H1 (cell line): ENCODE measurements at regions not wholly inside any gene's neighbourhood (a gene's known extent, or its start where the extent isn't known, plus 50 kb on each side); places are given as distances from the start of the nearest gene placed in this dataset.

Experiments
- BRCA1 ChIP-seq: IDR thresholded peaks from 2 replicates; pipeline ENCODE4 v1.6.1; 2012; ENCODE audit warnings: low read depth, low read length, improper control_type of control experiment
- CTCF ChIP-seq, 3 experiments: IDR thresholded peaks; 1 replicate in 2 of 3; 2 replicates in 1 of 3; pipeline versions ENCODE4 v1.5.1 to v1.6.1; 2011; ENCODE audit warnings: low read length in 3 of 3, mild to moderate bottlenecking in 3 of 3, inconsistent platforms in 2 of 3, low read depth in 1 of 3, moderate library complexity in 1 of 3; ENCODE audit not compliant: insufficient read depth in 1 of 3; ENCODE audit errors: control extremely low read depth in 1 of 3
- JUN ChIP-seq: IDR thresholded peaks from 2 replicates; pipeline ENCODE4 v1.6.1; 2011; ENCODE audit warnings: low read depth, mild to moderate bottlenecking, improper control_type of control experiment, low read length
- KDM5A ChIP-seq: fragments of 200-600 bp; IDR thresholded peaks from 2 replicates; pipeline ENCODE4 v1.7.1; 2012; ENCODE audit warnings: mild to moderate bottlenecking, low read length, inconsistent platforms, mixed read lengths
- NANOG ChIP-seq: IDR thresholded peaks from 2 replicates; pipeline ENCODE4 v1.6.1; 2011; ENCODE audit warnings: low read length, low read depth, mild to moderate bottlenecking, inconsistent platforms; ENCODE audit not compliant: insufficient read depth, poor library complexity, severe bottlenecking
- POLR2A ChIP-seq, 2 experiments: IDR thresholded peaks; 1 replicate in 1 of 2; 2 replicates in 1 of 2; pipeline ENCODE4 v1.6.1; 2011; ENCODE audit warnings: low read depth in 2 of 2, low read length in 2 of 2, mild to moderate bottlenecking in 2 of 2; ENCODE audit errors: control extremely low read depth in 1 of 2
- POU5F1 ChIP-seq: IDR thresholded peaks from 2 replicates; pipeline ENCODE4 v1.6.1; 2011; ENCODE audit warnings: low read depth, mild to moderate bottlenecking, low read length, moderate library complexity
- RAD21 ChIP-seq, 2 experiments: IDR thresholded peaks in 1 of 2; conservative IDR thresholded peaks in 1 of 2; 2 replicates each; pipeline ENCODE4 v1.6.1; 2011; ENCODE audit warnings: low read depth in 2 of 2, low read length in 2 of 2, improper control_type of control experiment in 1 of 2, inconsistent platforms in 1 of 2, mild to moderate bottlenecking in 1 of 2, moderate library complexity in 1 of 2
- RFX5 ChIP-seq: IDR thresholded peaks from 2 replicates; pipeline ENCODE4 v1.6.1; 2011; ENCODE audit warnings: low read depth, low read length, improper control_type of control experiment, borderline replicate concordance
- SAP30 ChIP-seq: fragments of 300-600 bp; sonication (generic); IDR thresholded peaks from 2 replicates; pipeline ENCODE4 v1.7.1; 2012; ENCODE audit warnings: low read length, moderate library complexity, mild to moderate bottlenecking, inconsistent platforms; ENCODE audit not compliant: insufficient read depth, insufficient replicate concordance

- no peak for TF ChIP-seq KDM5A
- TF ChIP-seq CTCF (IDR thresholded peaks at IDR 0.05; ENCODE audit: control extremely low read depth in 1 of 3, insufficient read depth in 1 of 3, low read depth in 1 of 3, low read length in 3 of 3): no peak
- no peak for TF ChIP-seq BRCA1
- TF ChIP-seq JUN: 0 out of 2 replicates have a peak, but pooled peaks have one; percentile 24
- TF ChIP-seq SAP30: no peak
- TF ChIP-seq RAD21 (IDR thresholded peaks at IDR 0.05 in 1 of 2, conservative IDR thresholded peaks at IDR 0.05 in 1 of 2; ENCODE audit: low read depth in 2 of 2, low read length in 2 of 2): no peak; a peak in 1 of 4 replicates
- TF ChIP-seq RFX5: no peak
- no peak for TF ChIP-seq POLR2A (IDR thresholded peaks at IDR 0.05; ENCODE audit: control extremely low read depth in 1 of 2, low read depth in 2 of 2, low read length in 2 of 2)
- no peak for TF ChIP-seq POU5F1
- no peak for TF ChIP-seq NANOG
Measured at GRCh38 chr9:110125207-110125751, 82.7 kb downstream of the C9orf152 start.
